Heart left ventricle (tissue), 13 donors: ENCODE measurements at regions not wholly inside any gene's neighbourhood (a gene's known extent, or its start where the extent isn't known, plus 50 kb on each side); places are given as distances from the start of the nearest gene placed in this dataset.

ENCODE experiments used
- POLR2A ChIP-seq, 2 donors: fragments of 450-650 bp; IDR thresholded peaks; one replicate each; pipeline ENCODE4 v1.6.1; 2017; ENCODE audit warnings: antibody characterized with exemption in 2 of 2, mild to moderate bottlenecking in 2 of 2, moderate library complexity in 2 of 2
- TF ChIP-seq, protein P1 (sequence below), 12 donors: fragments of 200-600 bp; sonication (generic) in 4 of 12; IDR thresholded peaks; one replicate each; pipeline versions ENCODE4 v1.5.0 to v1.8.0; 2018 to 2022; ENCODE audit warnings: antibody characterized with exemption in 12 of 12, mild to moderate bottlenecking in 5 of 12
- donor health status: ischemic (EF 13 %, LVEDD 7.1; RV severe dilation, severe dysfunction).
- donor health status: DM: no; HTN: yes; CAD: no.
- donor health status: DM: no; HTN: no; CAD: no.
- donor health status: ischemic (EF 25% LVEDD 6.9; RV normal size, moderate dysfunction).
- donor health status: ischemic (EF 25% LVEDD 5.7; RV mildly dilated, moderate dysfunction).
- donor health status: ischemic (EF 35%, LVEDD 5.7; RV mildly dilated, moderate dysfunction).
- donor health status: nonischemic (EF 11% LVEDD 7.7; RV severe dilation, severe dysfunction).
- donor health status: DM: yes; HTN: yes; CAD: no.
- donor health status: PGD.
- donor health status: ischemic (EF 29% LVEDD 5.4; RV normal size, mild dysfunction).
- donor health status: nonischemic (EF 23%, LVEDD 6.1; RV moderate dilation, normal function).

DNA sequence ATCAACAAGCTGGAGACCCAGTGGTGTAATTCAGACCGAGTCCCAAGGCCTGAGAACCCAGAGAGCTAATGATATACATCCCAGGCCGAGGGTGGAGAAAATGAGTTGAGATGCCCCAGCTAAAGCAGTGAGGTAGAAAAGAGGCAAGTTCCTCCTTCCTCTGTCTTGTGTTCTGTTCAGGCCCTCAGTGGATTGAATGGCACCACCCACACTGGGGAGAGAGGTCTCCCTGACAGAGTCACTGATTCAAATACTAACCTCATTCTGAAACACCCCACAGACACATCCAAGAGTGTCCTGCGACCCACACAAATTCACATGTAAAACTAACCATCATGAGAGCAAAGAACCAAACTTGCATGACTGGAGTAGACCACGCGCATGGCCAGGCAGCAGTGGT, 215.3 kb downstream of the ANAPC1 start:
- TF ChIP-seq, protein P1, sequence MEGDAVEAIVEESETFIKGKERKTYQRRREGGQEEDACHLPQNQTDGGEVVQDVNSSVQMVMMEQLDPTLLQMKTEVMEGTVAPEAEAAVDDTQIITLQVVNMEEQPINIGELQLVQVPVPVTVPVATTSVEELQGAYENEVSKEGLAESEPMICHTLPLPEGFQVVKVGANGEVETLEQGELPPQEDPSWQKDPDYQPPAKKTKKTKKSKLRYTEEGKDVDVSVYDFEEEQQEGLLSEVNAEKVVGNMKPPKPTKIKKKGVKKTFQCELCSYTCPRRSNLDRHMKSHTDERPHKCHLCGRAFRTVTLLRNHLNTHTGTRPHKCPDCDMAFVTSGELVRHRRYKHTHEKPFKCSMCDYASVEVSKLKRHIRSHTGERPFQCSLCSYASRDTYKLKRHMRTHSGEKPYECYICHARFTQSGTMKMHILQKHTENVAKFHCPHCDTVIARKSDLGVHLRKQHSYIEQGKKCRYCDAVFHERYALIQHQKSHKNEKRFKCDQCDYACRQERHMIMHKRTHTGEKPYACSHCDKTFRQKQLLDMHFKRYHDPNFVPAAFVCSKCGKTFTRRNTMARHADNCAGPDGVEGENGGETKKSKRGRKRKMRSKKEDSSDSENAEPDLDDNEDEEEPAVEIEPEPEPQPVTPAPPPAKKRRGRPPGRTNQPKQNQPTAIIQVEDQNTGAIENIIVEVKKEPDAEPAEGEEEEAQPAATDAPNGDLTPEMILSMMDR (IDR thresholded peaks at IDR 0.05) = no peak
- no peak for TF ChIP-seq POLR2A (IDR thresholded peaks at IDR 0.05)
